Caki2 (cell line): ENCODE measurements at regions not wholly inside any gene's neighbourhood (a gene's known extent, or its start where the extent isn't known, plus 50 kb on each side); places are given as distances from the start of the nearest gene placed in this dataset.

ENCODE experiments used
- DNase-seq: peaks from one replicate; pipeline ENCODE4 v3.0.0-alpha.2; 2015; ENCODE audit warnings: low read depth
- in situ Hi-C: cut with HindIII; loops from 2 replicates; pipeline ENCODE4 v1.10.0; 2016; ENCODE audit warnings: low sequenced_read_pairs, low pct_unique_long_range_greater_than_20kb, mixed read lengths

GRCh38 chr10:61173450-61173849 is 229.5 kb upstream of the RHOBTB1 start:
- in situ Hi-C loops = no loop called here
- DNase-seq = no peak

DNA sequence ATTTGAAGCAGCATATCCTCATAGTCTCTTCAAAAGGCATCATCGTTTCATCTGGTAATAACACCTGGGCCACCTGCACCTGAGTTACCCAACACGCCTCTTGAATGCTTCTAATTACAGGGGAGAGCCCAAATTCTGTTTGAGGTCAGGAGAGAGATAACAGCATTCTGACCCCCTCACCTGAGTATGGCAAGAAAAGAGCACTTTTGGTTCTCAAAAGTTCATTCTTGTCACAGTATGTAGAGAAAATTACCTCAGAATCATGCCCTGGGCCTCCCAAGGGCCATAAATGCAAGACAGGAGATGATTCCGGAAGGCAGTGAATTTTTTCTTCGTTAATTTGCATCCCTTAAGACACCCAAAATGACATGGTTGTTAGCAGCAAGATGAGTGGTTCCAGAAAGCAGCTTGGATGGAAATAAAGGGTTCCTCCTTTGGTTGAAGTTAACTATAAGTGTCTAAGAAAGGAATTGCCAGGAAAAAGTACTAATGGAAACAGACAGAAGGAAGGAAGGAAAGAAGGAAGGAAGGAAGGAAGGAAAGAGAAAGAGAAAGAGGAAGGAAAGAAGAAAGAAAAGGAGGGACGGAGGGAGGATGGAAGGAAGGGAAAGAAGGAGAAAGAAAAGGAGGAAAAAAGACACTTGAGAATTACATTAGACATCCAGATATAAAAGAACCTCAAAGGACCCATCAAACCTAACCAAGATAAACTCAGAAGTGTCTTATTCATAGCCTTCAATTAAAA is 228.4 kb upstream of the RHOBTB1 start:
- in situ Hi-C loops = no loop called here
- DNase-seq = no peak

- in situ Hi-C loops = no loop called here
- no peak for DNase-seq
Measured at GRCh38 chr10:61170594-61170993, 226.6 kb upstream of the RHOBTB1 start.

GRCh38 chr10:61169294-61169693 is 225.3 kb upstream of the RHOBTB1 start:
- DNase-seq = no peak
- in situ Hi-C loops = no loop called here

GRCh38 chr10:61166489-61166888 is 222.5 kb upstream of the RHOBTB1 start:
- DNase-seq = no peak
- in situ Hi-C loops = no loop called here

DNA sequence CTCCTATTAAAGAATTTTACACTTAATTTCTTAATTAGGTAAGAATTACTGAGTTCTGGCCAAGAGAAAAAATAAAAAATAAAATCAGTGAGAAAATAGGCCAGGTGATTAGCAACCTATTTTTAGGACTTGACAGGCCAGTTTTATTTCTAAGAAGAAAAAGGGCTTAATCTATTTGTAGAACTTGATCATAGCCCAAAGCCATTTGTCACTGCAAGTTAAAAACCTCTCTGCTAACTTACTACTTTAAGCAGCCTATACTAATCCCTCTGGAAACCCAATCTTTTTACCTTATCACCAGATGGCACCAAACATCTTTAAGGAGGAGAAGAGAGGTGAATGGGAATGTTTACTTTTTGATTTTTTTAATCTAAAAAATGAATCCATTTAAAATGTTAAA is 222.1 kb upstream of the RHOBTB1 start:
- DNase-seq = no peak
- in situ Hi-C loops = no loop called here

DNA sequence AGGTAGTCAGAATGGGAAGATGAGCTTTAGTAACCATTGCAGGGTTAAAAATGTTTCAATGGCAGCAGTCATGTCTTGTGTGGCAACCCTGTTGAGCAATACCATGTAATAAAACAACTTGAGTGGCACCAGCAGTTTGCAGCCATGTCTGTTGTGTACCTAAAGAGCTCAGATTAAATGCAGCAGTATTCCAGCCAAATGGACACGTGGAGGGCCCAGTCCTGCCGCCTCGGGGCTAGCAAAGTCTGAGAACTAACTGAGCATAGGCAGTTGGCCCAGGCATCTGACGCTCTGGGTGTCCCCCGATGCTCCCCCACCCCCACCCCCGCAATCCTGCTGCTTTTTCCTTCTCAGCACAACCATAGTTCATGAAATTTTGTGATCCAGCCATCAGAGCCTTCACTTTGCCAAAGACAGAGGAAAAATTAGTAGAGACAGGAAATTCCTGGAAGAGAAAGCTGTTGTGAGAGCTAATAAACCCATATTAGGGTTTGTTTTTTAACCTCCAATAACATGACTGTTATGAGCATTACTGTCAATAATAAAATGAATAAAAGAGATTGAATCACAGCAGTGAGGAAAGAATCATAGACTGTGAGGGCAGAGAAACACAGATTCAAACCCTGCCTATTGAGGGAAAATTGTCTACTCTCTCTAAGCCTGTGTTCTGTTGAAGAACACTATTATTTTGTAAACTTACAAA is 220.6 kb upstream of the RHOBTB1 start:
- no peak for DNase-seq
- in situ Hi-C loops = no loop called here

- in situ Hi-C loops = no loop called here
Measured at GRCh38 chr10:61163403-61163802, 219.4 kb upstream of the RHOBTB1 start.

DNA sequence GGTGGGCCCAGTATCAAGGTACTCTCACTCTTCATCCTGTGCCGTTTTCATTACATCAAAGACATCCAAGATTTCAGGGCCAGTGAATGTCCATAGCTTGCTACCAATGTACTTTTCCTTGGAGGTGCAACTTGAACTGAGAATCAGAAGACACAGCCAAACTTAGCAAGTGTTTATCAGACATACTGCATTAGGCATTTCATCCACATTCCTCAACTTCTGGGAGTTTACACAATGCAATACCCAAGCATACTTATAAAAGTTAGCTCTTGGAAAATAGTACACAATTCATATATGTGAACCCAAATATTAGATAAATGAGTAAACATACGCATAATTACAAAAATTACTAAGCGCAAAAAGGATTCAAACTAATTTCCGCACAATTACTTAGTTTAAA is 216.3 kb upstream of the RHOBTB1 start:
- in situ Hi-C loops = no loop called here
- DNase-seq = no peak

More at GRCh38 chr10:61163403-61163802, 219.4 kb upstream of the RHOBTB1 start:
- DNase-seq = no peak

DNA sequence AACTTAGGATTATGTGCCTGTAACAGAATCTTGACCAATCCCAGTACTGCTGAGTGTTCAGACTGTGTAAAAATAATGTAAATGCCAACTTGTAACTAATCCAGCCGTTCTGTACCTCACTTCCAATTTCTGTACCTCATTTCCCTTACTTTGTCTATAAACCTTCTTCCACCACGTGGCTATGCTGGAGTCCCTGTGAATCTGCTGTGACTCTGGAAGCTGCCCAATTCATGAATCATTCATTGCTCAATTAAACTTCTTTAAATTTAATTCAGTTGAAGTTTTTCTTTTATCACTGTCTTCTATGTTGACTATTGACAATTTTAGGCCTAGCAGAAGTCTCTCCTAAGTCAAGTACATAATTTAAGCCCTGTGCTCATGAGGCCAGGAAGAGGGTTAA is 215.3 kb upstream of the RHOBTB1 start:
- DNase-seq = no peak
- in situ Hi-C loops = no loop called here

GRCh38 chr10:61157182-61157581 is 213.2 kb upstream of the RHOBTB1 start:
- in situ Hi-C loops = no loop called here
- DNase-seq = no peak

DNA sequence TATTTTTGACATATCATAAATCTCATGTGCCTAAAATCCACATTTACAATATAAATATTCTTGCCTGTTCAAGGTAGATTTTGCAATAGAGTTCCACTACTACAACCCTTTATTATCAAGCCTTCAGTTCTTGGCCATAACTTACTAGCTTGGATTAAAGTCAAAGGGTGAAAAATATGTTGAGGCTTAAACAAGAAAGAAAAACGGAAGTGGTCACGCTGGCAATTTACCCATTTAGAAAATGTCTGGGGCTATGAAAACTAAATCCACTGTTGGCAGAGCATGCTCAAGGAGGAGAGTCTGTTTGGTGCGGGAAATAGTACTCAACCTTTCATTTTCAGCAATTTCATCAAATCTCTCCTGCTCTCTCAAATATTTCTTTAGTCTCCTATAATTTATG is 209.8 kb upstream of the RHOBTB1 start:
- in situ Hi-C loops = no loop called here
- no peak for DNase-seq

- DNase-seq = no peak
- in situ Hi-C loops = no loop called here
Measured at GRCh38 chr10:61151059-61151458, 207.1 kb upstream of the RHOBTB1 start.

GRCh38 chr10:61148451-61148850 is 204.5 kb upstream of the RHOBTB1 start:
- in situ Hi-C loops = no loop called here
- DNase-seq = no peak

DNA sequence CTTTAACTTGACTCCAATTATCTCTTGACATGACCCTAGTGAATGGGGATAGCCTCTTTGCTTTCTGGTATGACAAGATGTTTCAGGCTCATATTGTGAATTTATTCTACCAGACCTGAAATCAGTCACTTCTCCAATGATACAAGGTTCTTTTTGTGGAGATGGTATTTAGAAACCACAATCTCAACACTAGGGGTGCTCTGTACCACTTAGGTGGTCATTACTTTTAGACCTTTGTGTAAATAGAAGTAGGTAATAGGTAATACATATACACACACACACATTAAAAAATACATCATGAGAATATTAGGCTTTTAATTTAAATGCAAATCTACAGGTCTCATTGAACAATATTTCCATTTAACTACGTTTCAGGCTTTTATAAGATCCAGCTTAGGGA is 199.0 kb upstream of the RHOBTB1 start:
- DNase-seq = no peak
- in situ Hi-C loops = no loop called here

- in situ Hi-C loops = no loop called here
Measured at GRCh38 chr10:61140765-61141392, 196.9 kb upstream of the RHOBTB1 start.

GRCh38 chr10:61139592-61139953 is 195.6 kb upstream of the RHOBTB1 start:
- in situ Hi-C loops = no loop called here
- DNase-seq = no peak

More at GRCh38 chr10:61140765-61141392, 196.9 kb upstream of the RHOBTB1 start:
- peak; percentile 38 for DNase-seq

DNA sequence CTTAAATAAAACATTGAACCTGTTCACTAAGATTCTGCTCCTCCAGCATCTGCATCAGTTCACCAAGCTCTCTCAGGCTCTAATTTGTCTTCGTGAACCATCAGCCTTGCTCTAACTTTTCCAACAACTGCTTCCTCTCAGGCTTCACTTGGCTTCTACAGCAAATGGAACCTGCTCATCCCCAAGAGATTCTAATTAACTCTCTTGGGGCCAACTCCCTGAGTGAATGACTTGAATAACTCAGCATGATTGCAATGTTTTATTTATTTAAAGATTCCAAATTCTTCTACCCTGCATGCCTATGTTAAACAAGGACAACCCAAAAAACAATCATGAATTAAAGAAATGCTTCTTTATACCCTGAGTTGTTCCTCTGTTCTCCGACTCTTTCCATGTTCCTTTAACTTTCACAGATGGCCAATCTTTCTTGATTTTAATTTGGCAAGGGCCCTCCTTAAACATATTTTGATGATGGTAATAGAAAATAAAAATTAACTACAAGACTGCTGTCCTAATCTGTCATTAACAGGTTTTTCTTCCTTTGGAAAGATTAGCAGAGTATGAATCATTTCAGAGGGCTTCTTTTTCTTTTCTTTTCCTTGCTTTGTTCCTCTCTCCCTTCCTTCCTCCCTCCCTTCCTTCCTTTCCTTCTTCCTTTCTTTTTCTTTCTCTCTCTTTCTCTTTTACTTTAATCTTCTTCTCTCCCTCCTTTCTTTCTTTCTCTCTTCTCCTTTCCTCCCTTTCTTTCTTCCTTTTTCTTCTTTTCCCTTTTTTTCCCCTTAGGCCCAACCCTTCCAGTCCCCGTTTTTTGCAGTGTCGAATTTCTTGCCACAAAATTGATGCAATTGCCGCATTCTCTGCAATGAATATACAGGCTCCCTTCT is 195.0 kb upstream of the RHOBTB1 start:
- in situ Hi-C loops = no loop called here
- DNase-seq = no peak

DNA sequence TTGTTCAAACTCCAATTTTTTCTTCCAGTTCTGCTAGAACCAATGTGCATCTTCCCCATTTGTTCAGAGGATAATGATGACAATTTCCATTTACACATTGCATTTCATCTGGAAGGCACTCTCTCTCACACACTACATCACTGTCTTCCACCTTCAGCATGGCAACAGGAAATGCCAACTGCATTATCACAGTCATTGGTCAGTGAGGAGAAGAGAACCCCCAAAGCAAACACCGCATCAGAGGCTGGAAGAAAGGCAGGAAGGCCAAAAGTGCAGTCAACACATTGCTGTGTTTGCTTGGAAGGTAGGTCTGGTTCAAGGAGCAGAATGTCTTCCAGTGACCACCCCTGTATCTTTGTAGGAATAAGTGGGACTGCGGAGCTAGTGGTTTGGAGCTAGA is 192.2 kb upstream of the RHOBTB1 start:
- in situ Hi-C loops = no loop called here

More for the DNA sequence above, 192.2 kb upstream of the RHOBTB1 start:
- no peak for DNase-seq
